WI38 (cell line): ENCODE measurements at regions not wholly inside any gene's neighbourhood (a gene's known extent, or its start where the extent isn't known, plus 50 kb on each side); places are given as distances from the start of the nearest gene placed in this dataset.

Experiments used
- H3K4me3 ChIP-seq: 2 replicates; pipeline ENCODE4 v1.5.1; 2011; ENCODE audit warnings: low read depth, mild to moderate bottlenecking, control low read depth, low read length
- CTCF ChIP-seq: IDR thresholded peaks from 2 replicates; pipeline ENCODE4 v1.5.1; 2012; ENCODE audit warnings: low read depth, mild to moderate bottlenecking, control low read depth, low read length

DNA sequence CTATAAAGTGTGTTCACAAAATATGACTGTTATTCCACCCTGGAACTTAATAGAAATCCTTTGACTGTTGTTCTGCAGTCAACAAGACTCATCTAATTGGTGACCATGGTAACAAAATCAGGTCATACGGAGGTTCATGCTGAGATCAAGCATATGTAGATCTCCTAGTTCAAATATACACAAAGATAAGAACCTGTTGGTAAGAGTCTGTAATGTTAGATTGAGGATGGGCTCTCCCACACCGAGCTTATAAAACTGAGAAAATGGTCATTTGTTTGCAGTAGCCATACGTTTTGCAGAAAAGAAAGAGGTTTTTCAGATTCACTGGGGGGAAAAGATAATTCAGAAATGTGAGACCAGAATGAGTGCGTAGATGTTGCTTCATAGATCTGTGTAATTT lies 468.1 kb downstream of the RPS6KC1 start:
- no peak overlapping the region for H3K4me3 ChIP-seq
- TF ChIP-seq CTCF: no peak

- no peak for TF ChIP-seq CTCF
- no peak overlapping the region for H3K4me3 ChIP-seq
Measured at GRCh38 chr1:213521206-213521605, 466.6 kb upstream of the PROX1 start.

GRCh38 chr1:213523781-213524398 lies 463.9 kb upstream of the PROX1 start:
- no peak for TF ChIP-seq CTCF

DNA sequence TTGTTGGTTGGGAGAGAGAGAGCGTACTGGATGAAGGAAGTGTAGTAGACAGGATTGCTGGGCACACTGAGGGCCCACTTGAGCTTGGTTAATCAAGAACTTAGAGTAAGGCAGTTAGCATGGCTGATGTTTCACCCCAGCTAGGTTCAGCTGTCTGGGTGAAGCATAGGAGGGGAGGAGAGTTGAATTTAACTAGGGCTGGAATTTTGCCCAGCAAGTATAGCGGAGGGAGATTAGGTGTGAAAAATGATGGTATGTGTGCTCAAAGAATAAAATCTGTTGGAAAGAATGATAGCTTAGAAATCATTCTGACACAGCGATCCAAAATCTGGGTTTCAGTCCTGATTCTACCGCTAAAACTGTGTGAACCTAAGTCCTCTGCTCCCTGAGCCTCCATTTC lies 461.5 kb upstream of the PROX1 start:
- H3K4me3 ChIP-seq: no peak overlapping the region
- TF ChIP-seq CTCF: no peak

More at GRCh38 chr1:213523781-213524398, 463.9 kb upstream of the PROX1 start:
- H3K4me3 ChIP-seq: no peak overlapping the region

DNA sequence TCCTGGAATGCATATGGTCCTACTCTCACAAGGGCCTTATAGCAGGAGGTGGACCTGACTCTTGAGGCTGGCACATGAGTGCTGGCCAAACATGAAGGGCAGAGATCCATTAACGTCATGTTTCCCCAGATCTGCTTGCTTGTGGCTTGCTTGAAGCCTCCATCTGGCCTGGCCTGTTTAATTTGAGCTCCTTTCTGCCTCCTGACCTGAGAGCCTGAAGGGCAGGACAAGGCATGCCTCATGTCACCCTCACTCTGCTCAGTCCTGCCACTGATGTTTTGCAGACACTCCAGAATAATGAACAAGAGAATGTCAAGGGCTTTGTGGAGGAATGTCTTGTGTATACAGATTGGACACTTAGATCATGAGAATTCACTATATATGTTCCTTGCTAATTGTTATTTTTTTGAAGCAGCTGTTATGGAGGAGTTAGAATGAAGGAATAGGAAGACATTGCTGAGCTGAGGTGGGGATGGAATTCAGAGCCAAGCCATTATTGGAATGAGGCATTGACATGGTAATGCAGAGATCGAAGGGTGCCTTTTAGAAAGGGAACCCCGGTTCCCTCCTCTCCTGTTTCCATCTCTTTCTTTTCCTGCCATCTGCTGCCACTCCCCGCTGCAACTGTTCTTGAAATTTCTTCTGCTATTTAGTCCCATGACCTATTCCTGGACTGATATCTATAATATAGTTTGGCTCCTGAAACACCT lies 457.0 kb upstream of the PROX1 start:
- TF ChIP-seq CTCF: no peak
- H3K4me3 ChIP-seq: no peak overlapping the region

GRCh38 chr1:213531369-213532310 lies 456.1 kb upstream of the PROX1 start:
- no peak overlapping the region for H3K4me3 ChIP-seq
- no peak for TF ChIP-seq CTCF
